ENCODE measurements at regions not wholly inside any gene's neighbourhood (a gene's known extent, or its start where the extent isn't known, plus 50 kb on each side); places are given as distances from the start of the nearest gene placed in this dataset.

- no peak for DNase-seq
Measured at GRCh38 chr5:60333005-60333571, 366.9 kb downstream of the DEPDC1B start.

- DNase-seq = no peak
Measured at GRCh38 chr5:60332244-60333004, 367.5 kb downstream of the DEPDC1B start.

GRCh38 chr5:60330236-60330635, 369.7 kb downstream of the DEPDC1B start:
- no peak for DNase-seq

DNA sequence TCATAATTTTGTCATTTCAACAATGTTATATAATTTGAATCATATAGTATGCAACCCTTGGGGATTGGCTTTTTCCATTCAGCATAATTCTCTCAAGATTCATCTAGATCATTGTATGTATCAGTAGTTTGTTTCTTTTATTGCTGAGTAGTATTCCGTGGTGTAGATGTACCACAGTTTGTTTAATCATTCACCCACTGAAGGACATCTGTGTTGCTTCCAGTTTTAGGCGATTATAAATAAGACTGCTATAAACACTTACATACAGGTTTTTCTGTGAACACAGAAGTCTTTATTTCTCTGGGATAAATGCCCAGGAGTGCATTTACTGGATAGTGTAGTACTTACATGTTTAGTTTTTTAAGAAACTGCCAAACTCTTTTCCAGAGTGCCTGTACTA, 374.1 kb downstream of the DEPDC1B start:
- DNase-seq = no peak

DNA sequence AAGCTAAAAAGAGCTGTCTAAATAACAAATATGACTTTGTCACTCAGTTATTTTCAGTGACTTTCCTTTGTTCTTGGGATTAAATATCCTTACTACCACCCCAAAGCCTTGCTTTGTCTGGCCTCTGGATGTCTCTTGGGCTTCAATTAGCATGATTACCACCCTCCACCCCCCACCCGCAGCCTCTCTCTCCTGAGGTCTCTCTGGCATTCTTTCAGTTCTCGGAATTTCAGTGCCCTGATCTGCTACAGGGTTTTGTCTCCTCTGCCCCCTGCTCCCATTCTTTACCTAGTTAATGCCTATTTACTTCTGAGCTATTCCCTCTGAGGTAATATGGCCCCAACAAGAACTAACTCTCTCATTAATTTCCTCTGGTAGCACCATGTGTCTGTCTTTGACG, 376.4 kb downstream of the DEPDC1B start:
- DNase-seq = no peak

DNA sequence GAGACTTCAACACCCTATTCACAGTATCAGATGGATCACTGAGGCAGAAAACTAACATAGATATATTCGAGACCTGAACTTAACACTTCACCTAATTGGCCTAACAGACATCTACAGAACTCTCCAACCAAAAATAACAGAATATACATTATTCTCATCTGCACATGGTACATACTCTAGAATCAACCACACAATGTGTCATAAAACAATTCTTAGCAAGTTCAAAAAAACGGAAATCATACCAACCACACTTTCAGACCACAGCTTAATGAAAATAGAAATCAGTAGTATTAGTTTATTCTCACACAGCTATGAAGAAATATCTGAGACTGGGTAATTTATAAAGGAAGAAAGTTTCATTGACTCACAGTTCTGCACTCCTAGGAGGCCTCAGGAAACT, 387.9 kb downstream of the DEPDC1B start:
- no peak for DNase-seq

DNA sequence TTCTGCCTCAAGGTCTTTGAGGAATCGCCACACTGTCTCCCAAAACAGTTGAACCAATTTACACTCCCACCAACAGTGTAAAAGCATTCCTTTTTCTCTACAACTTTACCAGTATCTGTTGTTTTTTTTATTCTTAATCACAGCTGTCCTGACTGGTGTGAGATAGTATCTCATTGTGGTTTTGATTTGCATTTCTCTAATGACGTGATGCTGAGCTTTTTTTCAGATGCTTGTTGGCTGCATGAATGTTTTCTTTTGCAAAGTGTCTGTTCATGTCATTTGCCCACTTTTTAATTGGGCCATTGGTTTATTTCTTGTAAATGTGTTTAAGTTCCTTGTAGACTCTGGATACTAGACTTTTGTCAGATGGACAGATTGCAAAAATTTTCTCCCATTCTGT, 400.0 kb downstream of the DEPDC1B start:
- DNase-seq = no peak

DNA sequence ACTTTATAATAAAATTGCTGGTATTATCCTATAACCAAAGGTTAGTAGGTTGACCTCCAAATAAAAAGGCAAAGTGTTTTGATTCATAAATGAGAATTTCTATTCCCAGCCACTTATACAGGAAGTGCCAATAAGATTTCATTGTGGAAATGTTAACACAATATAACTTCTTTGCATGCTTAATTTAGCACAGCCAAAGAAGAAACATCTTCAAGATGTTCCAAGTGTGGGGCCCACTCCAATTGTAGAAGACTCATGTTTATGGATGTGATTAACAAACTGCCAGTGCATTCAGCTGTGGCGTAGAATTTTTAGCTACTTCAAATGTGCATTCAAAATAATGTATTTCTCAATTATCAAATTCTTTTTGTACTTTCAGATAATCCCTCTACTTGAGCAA, 402.3 kb downstream of the DEPDC1B start:
- no peak for DNase-seq

DNA sequence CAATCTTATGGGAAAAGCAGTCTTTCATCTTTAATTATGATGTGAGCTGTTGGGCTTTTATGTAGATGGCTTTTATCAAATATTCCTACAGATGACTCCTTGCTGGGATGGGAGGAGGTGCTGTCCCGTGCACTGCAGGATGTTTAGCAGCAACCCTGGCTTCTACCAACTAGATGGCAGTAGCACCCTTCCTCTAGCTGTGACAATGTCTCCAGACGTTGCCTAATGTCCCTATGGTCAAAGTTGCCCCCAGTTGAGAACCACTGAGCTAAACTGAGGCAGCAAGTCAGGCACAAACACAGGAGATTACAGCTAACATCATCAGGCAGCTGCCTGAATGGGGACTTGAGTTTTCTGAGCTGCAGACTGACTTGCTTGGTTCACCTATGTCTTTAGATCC, 401.9 kb upstream of the PDE4D start:
- DNase-seq = peak; percentile 63

DNA sequence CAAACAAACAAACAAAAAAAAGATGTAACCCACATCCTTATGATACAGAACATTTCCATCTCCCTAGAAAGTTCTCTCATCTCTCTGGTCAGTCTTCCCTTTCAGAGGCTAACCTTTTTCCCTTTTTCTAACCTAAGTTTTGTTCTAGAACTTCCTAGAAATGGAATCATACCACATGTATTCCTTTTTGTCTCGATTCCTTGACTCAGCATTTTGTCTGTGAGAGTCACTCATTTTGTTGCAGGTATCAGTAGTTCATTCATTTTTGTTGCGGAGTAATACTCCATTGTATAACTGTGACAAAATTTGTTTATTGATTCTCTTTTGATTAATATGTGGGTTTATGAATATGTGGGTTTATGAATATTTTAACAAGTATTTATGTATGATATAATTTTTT, 400.0 kb upstream of the PDE4D start:
- no peak for DNase-seq

- peak; percentile 88 for DNase-seq
Measured at GRCh38 chr5:60287174-60287771, 393.7 kb upstream of the PDE4D start.

DNA sequence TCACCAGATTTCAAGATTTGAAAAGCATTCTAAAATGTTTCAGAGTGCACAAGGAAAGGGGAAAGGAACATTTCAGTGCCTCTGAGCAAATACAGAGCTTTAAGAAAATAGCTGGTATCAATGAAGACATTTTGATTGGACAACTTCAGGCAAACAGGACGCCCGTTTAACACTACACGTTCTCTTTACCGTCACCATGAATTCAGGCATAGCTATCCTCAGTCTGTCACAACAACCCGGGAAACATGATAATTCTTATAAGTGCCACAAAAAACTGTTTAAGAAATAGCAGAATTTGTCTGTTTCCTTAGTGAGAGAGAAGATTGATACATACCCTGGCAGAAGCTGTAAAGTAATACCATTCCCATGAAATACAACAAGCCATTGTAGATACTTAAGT, 392.4 kb upstream of the PDE4D start:
- DNase-seq = no peak

DNA sequence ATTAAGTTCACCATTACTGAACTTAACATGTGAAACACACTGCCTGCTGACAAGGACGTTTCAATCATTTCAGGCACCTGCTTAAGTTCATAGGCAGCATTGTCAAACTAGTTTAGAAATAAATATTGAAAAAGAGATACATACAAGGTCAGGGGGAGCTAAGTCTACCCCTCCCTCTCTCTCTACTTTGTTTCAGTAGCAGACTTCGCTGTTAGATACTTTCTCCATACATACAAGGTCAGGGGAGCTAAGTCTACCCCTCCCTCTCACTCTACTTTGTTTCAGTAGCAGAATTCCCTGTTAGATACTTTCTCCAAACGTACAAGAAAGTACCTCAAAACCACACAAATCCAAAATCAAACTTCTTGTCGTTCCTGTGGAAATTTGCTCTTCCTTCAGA, 387.4 kb upstream of the PDE4D start:
- DNase-seq = no peak

DNA sequence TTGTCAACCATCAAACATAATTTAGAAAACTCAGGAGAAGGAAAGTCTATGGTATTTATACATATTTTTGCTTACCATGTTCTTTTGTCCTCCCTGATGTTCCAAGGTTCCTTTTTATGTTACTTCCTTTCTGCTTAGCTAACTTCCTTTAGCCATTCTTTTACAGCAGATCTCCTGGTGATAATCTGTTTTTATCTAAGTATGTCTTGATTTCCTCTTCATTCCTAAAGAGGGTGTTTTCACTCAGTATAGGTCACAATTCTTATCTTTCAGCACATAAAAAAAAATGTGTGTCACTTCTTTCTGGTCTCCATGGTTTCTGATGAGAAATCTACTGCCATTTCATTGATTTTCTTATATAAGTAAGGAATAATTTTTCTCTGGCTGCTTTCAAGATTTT, 384.4 kb upstream of the PDE4D start:
- DNase-seq = no peak

GRCh38 chr5:60274747-60275146, 381.2 kb upstream of the PDE4D start:
- DNase-seq = no peak

- DNase-seq = no peak
Measured at GRCh38 chr5:60271517-60271916, 378.0 kb upstream of the PDE4D start.

DNA sequence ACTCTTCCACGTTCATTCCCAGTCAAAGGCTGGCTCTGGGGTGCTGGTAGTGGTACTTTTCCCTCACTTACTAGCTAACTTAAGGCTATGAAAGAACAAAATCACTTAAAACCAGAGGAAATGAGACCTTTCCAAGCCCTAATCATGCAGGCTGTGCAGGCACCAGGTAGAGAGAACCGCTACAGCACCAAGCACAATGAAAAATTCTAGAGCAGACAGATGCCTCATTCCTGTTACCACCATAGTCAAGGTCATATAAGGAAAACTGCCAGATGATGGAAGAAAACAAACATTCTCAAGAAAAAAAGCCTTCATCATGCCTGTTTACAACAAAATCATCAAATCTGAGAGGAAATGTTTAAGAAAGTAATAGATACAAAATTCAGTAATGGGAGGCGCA, 374.4 kb upstream of the PDE4D start:
- DNase-seq = no peak

DNA sequence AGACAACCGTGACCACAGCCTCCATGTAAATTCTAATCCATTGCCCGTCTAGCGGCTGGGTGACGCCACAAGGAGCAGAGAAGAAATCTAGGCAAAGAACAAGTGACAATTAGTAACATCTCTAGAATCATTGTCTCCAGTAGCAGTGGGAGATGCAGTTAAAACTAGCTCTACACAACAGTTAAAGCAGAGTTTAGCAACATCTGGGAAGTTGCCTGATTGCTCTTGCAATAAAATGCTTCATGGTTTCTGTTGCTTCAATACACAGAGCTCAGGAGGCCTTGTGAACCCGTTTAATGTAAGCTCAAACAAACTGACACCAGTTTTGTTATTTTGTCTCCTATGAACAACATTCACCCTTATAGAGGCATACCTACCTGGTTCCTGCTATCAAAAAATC, 369.8 kb upstream of the PDE4D start:
- DNase-seq = no peak

DNA sequence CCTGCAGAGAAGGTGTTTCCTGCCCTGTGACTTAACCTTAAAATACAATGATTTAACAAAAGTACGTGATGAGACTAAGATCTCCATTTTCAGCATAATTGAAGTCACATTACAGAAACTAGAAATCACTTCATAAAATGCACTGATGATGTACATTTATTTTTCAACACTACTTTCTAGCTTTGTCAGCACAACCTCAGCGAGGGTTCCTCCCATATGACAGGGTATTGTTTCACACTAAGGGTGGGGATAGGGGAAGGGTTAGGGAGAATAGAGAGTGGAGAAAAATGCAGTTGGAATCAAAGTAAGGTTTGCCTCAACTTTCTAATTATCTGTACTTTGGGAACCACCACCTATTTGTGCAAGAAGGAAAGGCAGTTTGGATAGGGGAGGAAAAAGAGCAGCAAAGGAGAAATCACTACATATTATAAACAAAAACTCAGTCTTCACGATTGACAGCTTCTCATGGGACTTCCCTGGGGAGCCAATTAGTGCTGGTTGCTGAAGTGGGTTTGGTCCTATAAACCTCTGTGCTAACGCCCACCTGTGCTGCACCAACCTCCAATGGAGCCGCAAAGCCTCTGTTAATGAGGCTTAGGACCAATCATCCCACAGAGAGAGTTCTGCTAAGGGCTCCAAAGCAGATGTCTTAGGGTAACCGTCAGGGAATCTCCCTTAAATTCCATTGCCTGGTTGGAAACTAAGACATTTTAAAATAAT, 369.2 kb upstream of the PDE4D start:
- DNase-seq = peak; percentile 36

DNA sequence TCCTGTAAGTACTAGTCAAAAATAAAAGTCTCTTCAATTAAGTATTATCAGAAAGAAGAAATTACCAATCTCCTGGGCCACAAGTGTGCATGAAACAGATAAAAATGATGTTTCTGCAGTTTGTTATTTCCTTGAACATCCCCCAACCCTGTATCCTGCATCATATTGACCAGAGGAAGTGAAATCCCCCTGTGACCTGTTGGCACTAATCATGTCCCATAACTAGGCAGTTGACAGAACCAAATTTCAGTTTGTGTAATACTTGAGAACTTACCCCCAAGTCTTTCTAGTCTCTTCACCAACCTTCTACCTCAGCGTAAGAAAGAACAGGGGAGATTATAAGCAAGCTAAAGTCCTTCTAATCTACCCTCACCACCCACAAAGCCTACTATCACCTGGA, 368.2 kb upstream of the PDE4D start:
- DNase-seq = no peak

- DNase-seq = no peak
Measured at GRCh38 chr5:60260658-60261057, 367.1 kb upstream of the PDE4D start.

GRCh38 chr5:60259730-60260129, 366.2 kb upstream of the PDE4D start:
- no peak for DNase-seq

DNA sequence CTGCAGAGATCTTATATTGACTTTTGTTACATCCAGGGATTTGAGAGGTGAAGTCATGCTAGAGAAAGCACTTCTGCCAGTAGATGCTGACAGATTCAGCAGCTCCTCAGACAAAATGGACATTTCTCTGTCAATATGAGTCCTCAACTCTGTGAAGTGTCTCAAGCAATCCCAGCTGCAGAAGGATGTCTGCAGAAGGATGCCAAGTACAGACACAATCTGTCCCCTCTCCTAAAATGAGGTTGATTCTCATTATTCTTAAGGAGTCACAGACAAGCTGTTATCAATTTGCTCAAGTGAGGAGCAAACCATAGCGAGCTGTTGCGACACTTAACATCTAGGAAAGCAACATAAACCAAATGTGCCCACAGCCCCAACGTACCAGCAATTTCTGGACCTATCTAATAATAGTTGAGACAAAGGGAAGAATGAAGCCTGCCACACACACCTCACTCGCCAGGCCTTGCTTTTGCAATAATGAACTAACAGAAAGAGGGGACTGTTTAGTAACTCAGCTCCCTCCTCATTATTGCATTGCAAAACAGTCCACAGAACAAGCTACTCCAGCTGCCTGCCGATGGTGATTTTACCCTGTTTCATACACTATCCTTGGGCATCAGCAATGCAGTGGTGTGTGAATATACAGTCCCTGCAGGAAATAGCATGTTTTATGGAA, 364.2 kb upstream of the PDE4D start:
- no peak for DNase-seq
